ENCODE measurements at regions not wholly inside any gene's neighbourhood (a gene's known extent, or its start where the extent isn't known, plus 50 kb on each side); places are given as distances from the start of the nearest gene placed in this dataset.

DNA sequence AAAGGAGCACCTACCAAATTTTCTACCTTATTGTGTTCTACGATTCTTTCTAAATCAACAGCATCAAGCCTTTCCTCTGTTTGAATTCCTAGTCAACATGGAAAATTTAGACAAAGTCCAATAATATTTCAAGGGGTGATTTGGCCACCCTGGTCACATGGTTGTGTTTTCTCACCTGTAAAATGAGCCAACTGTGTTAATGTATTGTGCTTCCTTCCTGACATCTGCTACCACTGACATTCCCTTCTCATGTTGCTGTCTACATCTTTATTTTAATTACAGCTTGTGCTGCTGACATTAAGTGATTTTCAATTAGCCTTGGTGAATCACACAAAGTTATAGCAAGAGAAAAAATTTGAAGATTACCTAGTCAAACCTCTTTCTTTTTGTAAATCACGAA lies 83.0 kb upstream of the NPSR1 start:
- TF ChIP-seq, protein P1, sequence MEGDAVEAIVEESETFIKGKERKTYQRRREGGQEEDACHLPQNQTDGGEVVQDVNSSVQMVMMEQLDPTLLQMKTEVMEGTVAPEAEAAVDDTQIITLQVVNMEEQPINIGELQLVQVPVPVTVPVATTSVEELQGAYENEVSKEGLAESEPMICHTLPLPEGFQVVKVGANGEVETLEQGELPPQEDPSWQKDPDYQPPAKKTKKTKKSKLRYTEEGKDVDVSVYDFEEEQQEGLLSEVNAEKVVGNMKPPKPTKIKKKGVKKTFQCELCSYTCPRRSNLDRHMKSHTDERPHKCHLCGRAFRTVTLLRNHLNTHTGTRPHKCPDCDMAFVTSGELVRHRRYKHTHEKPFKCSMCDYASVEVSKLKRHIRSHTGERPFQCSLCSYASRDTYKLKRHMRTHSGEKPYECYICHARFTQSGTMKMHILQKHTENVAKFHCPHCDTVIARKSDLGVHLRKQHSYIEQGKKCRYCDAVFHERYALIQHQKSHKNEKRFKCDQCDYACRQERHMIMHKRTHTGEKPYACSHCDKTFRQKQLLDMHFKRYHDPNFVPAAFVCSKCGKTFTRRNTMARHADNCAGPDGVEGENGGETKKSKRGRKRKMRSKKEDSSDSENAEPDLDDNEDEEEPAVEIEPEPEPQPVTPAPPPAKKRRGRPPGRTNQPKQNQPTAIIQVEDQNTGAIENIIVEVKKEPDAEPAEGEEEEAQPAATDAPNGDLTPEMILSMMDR (conservative IDR thresholded peaks at IDR 0.05; ENCODE audit: low read depth, low read length) = no peak
- TF ChIP-seq EZH2phosphoT487 (IDR thresholded peaks at IDR 0.05; ENCODE audit: borderline replicate concordance, low read length) = no peak

Data from PC-3 (cell line).